CMK (cell line): ENCODE measurements at regions not wholly inside any gene's neighbourhood (a gene's known extent, or its start where the extent isn't known, plus 50 kb on each side); places are given as distances from the start of the nearest gene placed in this dataset.
"Not testable (repeated sequence)": the region's sequence is repeated elsewhere in the genome, so short reads cannot be mapped to it uniquely, and the experiment has no call there.

ENCODE experiments used
- DNase-seq: peaks from one replicate; pipeline ENCODE4 v3.0.0-alpha.2; 2010; ENCODE audit warnings: low read depth

DNA sequence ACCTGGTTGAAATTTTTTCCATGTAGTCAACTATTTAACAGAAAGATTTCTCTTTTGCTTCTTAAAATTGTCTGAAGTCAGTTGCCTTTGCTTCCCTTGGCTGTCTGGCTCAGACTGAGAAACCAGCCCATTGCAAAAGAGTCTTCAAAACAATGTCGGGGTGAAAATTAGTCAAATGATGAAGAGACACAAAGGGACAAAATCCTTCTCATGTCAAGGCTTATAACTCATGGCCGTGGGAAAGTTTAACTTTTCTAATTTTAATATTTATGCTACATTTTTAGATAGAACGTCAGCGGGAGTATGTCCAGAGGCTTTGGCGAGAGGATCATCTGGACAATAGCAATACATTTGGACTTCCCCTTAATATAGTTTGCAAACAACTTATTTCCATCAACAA lies 127.2 kb downstream of the CD164 start:
- DNase-seq = no peak

GRCh38 chr6:109253366-109253765 lies 128.9 kb downstream of the CD164 start:
- no peak for DNase-seq

DNA sequence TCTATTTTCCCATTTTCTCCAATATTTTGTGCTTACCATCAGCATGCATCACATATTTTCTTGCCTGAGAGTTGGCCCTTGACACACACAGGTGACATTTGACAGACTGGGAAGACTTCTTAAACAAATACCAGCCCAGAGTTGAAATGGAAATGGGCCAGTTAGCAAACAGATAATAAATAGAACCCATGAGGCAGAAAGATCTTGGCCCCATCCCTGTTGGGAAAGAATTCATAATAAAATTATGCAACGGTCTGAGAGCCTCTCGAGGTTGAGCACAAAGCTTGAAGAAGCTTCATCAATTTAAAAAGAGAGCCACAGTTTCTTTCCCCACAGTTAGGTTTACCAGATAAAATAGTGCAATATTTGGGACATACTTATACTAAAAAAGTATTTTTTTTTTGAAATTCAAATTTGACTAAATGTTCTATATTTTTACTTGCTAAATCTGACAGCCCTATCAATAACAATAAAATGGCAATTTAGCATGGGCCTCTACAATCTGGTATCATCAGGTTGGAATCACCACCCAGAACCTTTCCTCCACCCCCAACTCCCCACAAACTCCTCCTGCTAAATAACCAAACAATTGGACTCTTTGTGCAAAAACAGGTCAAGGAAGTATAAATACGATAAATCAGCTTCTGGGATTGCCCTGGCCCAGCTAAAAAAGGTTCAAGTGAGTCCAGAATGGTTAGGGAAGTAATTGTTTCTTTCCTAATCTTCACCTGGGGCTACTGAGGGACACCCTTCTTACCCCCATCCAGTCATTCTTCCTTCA lies 129.8 kb downstream of the CD164 start:
- no peak for DNase-seq

DNA sequence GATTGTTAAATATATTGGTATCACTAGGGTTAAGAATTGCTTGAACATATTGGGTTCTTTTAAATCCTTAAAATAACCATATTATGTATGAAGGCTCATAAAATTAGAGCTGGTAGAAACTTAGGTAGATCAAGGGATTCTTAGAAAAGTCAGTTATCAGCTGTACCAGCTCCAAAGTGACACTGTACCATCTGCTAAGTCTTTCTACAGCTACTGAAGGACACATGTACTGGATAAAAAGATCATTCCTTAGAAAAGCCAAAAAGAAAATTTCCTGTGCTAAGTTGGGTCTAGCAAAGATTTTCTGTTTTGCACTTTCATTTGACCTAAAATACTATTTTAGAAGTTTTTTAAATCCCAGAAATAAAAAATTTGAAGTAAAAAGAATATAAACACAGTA lies 130.4 kb downstream of the CD164 start:
- no peak for DNase-seq

DNA sequence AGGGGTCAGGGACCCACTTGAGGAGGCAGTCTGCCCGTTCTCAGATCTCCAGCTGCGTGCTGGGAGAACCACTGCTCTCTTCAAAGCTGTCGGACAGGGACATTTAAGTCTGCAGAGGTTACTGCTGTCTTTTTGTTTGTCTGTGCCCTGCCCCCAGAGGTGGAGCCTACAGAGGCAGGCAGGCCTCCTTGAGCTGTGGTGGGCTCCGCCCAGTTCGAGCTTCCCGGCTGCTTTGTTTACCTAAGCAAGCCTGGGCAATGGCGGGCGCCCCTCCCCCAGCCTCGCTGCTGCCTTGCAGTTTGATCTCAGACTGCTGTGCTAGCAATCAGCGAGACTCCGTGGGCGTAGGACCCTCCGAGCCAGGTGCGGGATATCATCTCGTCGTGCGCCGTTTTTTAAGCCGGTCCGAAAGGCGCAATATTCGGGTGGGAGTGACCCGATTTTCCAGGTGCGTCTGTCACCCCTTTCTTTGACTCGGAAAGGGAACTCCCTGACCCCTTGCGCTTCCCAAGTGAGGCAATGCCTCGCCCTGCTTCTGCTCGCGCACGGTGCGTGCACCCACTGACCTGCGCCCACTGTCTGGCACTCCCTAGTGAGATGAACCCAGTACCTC lies 131.6 kb downstream of the CD164 start:
- DNase-seq = not testable (repeated sequence)

DNA sequence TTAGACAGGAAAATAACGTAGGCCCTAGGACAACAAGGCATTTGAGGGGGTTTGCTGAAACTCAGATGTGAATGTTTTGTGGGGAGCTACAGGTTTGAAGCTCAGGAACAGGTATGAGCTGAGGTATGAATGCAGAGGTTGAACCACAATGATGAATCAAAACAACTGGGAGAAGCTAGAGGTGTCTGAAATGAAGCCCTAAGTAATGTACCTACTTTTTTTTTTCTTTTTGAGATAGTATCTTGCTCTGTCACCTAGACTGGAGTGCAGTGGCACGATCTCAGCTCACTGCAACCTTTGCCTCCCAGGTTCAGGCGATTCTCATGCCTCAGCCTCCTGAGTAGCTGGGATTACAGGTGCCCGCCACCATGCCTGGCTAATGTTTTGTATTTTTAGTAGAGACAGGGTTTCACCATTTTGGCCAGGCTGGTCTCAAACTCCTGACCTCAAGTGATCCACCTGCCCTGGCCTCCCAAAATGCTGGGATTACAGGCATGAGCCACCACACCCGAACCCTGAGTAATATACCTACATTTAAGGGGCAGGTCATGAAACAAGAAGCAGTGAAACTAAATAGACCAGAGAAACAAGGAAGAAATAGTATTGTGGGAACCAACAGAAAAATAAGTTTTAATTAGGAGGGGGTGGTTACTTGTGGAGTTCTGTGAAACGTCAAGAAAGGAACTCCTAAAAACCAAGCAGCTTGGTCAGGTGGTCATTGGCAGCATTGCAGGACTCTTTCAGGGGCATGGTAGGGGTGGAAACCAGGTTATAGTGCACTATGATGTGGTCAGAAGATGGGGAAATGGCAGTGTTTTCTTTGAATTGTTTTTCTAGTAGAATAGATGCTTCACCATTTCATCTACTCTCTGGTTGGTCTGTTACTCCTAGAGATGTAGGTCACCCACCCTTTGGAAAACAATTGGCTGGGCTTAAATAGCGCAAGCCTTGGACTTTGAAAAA lies 138.1 kb downstream of the CD164 start:
- DNase-seq = no peak

- DNase-seq = no peak
These were observed 139.3 kb downstream of the CD164 start for GRCh38 chr6:109242925-109243324.

DNA sequence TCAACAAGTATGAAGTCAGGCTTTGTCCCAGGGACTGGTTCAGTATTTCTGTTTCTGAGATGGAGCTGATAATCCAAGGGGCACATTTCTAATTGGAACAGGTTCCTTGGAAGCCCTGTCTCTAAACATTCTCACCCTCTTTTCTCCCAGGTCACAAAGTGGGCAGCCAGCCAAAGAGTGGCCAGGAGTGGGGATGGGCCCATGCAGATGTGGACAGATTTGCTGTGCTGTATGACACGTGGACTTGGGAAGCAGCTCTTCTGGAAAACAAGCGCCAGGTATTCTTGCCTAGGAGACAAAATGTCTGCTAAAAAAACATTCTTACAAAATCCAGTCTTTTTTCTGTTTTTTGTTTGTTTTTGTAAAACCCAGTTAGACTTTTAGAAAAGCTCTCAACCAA lies 140.2 kb downstream of the CD164 start:
- DNase-seq = no peak

- DNase-seq = no peak
These were observed 141.1 kb downstream of the CD164 start for GRCh38 chr6:109241199-109241598.

GRCh38 chr6:109240370-109241084 lies 141.7 kb downstream of the CD164 start:
- DNase-seq = no peak

GRCh38 chr6:109239651-109240321 lies 142.5 kb downstream of the CD164 start:
- DNase-seq = no peak

- DNase-seq = no peak
These were observed 143.1 kb downstream of the CD164 start for GRCh38 chr6:109239160-109239559.

GRCh38 chr6:109238396-109238795 lies 143.1 kb downstream of the CEP57L1 start:
- DNase-seq = no peak

- DNase-seq = no peak
These were observed 142.7 kb downstream of the CEP57L1 start for GRCh38 chr6:109237986-109238329.

DNA sequence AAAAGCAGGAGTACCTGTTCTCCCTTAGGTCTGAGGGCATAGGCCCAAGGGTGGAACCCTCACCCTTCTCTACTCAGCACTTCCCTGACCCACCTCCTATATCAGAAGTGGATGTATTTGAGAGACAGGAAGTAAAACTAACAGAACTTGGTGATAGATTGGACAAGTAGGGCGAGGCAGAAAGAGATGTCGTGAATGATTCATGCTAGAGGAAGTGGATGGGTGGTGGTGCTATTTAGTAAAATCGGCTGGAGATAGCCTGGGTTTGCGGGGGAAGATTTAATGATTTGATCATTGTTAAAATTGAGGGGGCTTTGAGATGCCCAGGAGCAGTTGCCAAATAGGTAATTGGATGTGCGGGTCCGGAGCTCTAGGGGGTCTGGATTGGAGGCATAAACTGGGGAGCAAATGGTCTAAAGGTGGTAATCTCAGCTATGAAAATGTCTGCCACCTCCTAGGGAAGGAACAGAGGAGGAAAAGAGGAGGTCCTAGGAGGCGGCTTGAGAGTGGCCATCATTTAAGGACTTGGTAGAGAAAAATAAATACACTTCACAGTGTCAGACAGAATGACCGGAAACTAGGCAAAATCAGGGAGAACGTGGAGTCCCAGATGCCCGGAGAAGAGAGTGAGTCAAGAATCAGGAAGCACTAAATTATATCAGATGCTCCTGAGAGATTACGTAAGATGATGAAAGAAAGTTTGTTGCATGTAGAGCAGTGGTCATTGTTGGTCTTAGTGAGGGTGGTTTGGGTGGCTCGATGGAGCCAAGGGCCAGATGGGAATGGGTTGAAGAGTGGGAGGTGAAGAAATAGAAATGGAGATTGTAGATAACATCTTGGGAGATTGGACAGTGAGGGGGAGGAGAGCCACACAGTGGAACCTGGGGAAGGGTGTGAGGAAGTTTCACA lies 142.0 kb downstream of the CEP57L1 start:
- peak; percentile 68 for DNase-seq

- peak; percentile 72 for DNase-seq
These were observed 141.1 kb downstream of the CEP57L1 start for GRCh38 chr6:109236115-109237076.

GRCh38 chr6:109235481-109236038 lies 140.3 kb downstream of the CEP57L1 start:
- no peak for DNase-seq

DNA sequence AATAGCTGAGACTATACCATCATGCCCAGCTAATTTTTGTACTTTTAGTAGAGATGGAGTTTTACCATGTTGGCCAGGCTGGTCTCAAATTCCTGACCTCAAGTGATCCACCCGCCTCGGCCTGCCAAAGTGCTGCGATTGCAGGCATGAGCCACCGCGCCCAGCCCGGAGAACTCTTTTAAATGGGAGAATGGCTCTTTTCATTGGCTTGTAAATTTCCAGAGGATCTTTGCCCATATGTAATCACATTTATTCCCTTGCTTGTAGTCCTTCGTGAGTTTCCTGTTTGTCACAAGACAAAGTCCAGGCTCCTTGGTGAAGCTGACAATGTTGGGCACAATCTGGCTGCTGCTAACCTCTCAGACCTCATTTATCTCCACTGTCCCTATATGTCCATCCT lies 135.1 kb downstream of the CEP57L1 start:
- no peak for DNase-seq

DNA sequence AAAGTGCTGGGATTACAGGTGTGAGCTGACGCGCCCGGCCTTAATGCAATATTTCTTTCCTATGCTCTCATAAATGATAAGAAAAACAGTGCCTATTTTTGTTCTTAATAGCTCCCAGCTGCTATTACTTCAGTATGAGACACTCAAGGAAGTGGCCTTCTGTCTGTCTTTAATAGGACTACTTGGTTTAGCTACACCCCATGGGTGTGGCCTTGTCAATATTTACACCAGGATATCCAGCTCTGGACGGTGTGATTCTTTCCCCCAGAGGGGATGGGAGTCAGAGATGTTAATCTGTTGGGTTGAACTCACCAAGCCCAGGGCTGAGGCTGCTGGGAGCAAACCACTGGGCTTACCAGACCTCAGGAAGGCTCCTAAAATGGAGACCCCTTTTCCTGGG lies 134.2 kb downstream of the CEP57L1 start:
- DNase-seq = no peak
